Thyroid gland (tissue), 4 donors: ENCODE measurements at regions not wholly inside any gene's neighbourhood (a gene's known extent, or its start where the extent isn't known, plus 50 kb on each side); places are given as distances from the start of the nearest gene placed in this dataset.

Source experiments
- POLR2A ChIP-seq, 2 donors: fragments of 450-650 bp; IDR thresholded peaks; one replicate each; pipeline ENCODE4 v1.6.1; 2017; ENCODE audit warnings: antibody characterized with exemption in 2 of 2, mild to moderate bottlenecking in 2 of 2, moderate library complexity in 1 of 2
- TF ChIP-seq, protein P1 (sequence below), 6 experiments: fragments of 200-600 bp in 3 of 6; fragments of 450-650 bp in 3 of 6; sonication (generic) in 3 of 6; IDR thresholded peaks; one replicate each; pipeline ENCODE4 v1.5.1; 2016 to 2019; ENCODE audit warnings: antibody characterized with exemption in 6 of 6, mild to moderate bottlenecking in 2 of 6, inconsistent platforms in 1 of 6, moderate library complexity in 1 of 6

DNA sequence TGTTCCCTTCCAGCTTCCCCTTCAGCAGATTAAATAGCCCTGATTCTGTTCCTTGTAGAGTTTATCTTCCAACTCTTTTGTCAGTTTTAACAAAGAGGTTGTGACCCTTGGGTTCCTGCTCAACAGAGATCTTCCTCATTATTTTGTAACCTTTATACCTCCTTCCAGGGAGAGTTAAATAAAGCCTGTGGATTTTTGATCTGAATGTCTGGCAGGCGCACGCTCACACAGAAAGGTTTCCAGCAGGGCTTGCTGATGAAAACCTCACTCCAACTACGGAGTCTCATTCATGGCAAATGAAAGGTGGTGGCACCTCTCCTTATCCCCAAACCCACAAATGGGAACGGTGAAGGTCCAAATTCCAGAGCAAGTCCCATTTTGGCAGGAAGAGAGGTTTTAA lies 129.0 kb downstream of the SREK1 start:
- TF ChIP-seq, protein P1, sequence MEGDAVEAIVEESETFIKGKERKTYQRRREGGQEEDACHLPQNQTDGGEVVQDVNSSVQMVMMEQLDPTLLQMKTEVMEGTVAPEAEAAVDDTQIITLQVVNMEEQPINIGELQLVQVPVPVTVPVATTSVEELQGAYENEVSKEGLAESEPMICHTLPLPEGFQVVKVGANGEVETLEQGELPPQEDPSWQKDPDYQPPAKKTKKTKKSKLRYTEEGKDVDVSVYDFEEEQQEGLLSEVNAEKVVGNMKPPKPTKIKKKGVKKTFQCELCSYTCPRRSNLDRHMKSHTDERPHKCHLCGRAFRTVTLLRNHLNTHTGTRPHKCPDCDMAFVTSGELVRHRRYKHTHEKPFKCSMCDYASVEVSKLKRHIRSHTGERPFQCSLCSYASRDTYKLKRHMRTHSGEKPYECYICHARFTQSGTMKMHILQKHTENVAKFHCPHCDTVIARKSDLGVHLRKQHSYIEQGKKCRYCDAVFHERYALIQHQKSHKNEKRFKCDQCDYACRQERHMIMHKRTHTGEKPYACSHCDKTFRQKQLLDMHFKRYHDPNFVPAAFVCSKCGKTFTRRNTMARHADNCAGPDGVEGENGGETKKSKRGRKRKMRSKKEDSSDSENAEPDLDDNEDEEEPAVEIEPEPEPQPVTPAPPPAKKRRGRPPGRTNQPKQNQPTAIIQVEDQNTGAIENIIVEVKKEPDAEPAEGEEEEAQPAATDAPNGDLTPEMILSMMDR (IDR thresholded peaks at IDR 0.05), result no peak
- no peak for TF ChIP-seq POLR2A (IDR thresholded peaks at IDR 0.05)
